C4-2B (cell line): ENCODE measurements at regions not wholly inside any gene's neighbourhood (a gene's known extent, or its start where the extent isn't known, plus 50 kb on each side); places are given as distances from the start of the nearest gene placed in this dataset.

Experiments used
- ZFX ChIP-seq: fragments of 450-650 bp; IDR thresholded peaks from 2 replicates; pipeline ENCODE4 v1.6.1; 2017
- TF ChIP-seq, protein P1 (sequence below): fragments of 450-650 bp; conservative IDR thresholded peaks from 2 replicates; pipeline ENCODE4 v1.5.1; 2017; ENCODE audit warnings: mild to moderate bottlenecking

GRCh38 chr1:234884006-234884405 is 244.6 kb downstream of the TOMM20 start:
- TF ChIP-seq, protein P1, sequence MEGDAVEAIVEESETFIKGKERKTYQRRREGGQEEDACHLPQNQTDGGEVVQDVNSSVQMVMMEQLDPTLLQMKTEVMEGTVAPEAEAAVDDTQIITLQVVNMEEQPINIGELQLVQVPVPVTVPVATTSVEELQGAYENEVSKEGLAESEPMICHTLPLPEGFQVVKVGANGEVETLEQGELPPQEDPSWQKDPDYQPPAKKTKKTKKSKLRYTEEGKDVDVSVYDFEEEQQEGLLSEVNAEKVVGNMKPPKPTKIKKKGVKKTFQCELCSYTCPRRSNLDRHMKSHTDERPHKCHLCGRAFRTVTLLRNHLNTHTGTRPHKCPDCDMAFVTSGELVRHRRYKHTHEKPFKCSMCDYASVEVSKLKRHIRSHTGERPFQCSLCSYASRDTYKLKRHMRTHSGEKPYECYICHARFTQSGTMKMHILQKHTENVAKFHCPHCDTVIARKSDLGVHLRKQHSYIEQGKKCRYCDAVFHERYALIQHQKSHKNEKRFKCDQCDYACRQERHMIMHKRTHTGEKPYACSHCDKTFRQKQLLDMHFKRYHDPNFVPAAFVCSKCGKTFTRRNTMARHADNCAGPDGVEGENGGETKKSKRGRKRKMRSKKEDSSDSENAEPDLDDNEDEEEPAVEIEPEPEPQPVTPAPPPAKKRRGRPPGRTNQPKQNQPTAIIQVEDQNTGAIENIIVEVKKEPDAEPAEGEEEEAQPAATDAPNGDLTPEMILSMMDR: no peak
- no peak for TF ChIP-seq ZFX
